Mesenchymal stem cell (in vitro differentiated cells and primary cell): ENCODE measurements at regions not wholly inside any gene's neighbourhood (a gene's known extent, or its start where the extent isn't known, plus 50 kb on each side); places are given as distances from the start of the nearest gene placed in this dataset.

Source experiments
- DNase-seq: peaks from one replicate; pipeline ENCODE4 v3.0.0-alpha.2; 2013
- H2AFZ ChIP-seq: one replicate; pipeline ENCODE4 v1.6.1; 2013; ENCODE audit warnings: low read depth, mild to moderate bottlenecking, control low read depth, inconsistent platforms, low read length, moderate library complexity
- H2AK5ac ChIP-seq: 2 replicates; pipeline ENCODE4 v1.6.1; 2013; ENCODE audit warnings: low read length, moderate library complexity, mild to moderate bottlenecking, inconsistent platforms; ENCODE audit not compliant: severe bottlenecking
- H2BK120ac ChIP-seq: one replicate; pipeline ENCODE4 v1.6.1; 2013; ENCODE audit warnings: low read depth, mild to moderate bottlenecking, inconsistent platforms, low read length, moderate library complexity
- H2BK12ac ChIP-seq, 2 experiments: one replicate each; pipeline ENCODE4 v1.6.1; 2013; ENCODE audit warnings: inconsistent platforms in 2 of 2, low read length in 2 of 2, mild to moderate bottlenecking in 2 of 2, moderate library complexity in 2 of 2, control low read depth in 1 of 2
- H2BK15ac ChIP-seq: one replicate; pipeline ENCODE4 v1.6.1; 2013; ENCODE audit warnings: mild to moderate bottlenecking, low read depth, inconsistent platforms; ENCODE audit not compliant: poor library complexity, severe bottlenecking
- H2BK5ac ChIP-seq: 2 replicates; pipeline ENCODE4 v1.6.1; 2013; ENCODE audit warnings: low read depth, mild to moderate bottlenecking, low read length, control low read depth, inconsistent platforms; ENCODE audit not compliant: poor library complexity, severe bottlenecking
- H3K14ac ChIP-seq, 2 experiments: one replicate each; pipeline ENCODE4 v1.6.1; 2013; ENCODE audit warnings: inconsistent platforms in 2 of 2, low read length in 2 of 2, control low read depth in 1 of 2, mild to moderate bottlenecking in 1 of 2, moderate library complexity in 1 of 2
- H3K18ac ChIP-seq, 2 experiments: one replicate each; pipeline ENCODE4 v1.6.1; 2013; ENCODE audit warnings: inconsistent platforms in 2 of 2, low read length in 2 of 2, control low read depth in 1 of 2, low read depth in 1 of 2, mild to moderate bottlenecking in 1 of 2
- H3K23ac ChIP-seq, 2 experiments: one replicate each; pipeline ENCODE4 v1.6.1; 2013; ENCODE audit warnings: inconsistent platforms in 2 of 2, low read length in 2 of 2, mild to moderate bottlenecking in 2 of 2, moderate library complexity in 2 of 2, control low read depth in 1 of 2
- H3K27ac ChIP-seq: 2 replicates; pipeline ENCODE4 v1.5.1; 2013; ENCODE audit warnings: mild to moderate bottlenecking, moderate library complexity, low read length, control low read depth, inconsistent platforms; ENCODE audit not compliant: poor library complexity, severe bottlenecking
- H3K27me3 ChIP-seq, 2 experiments: 2 replicates each; pipeline versions ENCODE4 v1.6.1 to v1.7.0; 2013; ENCODE audit warnings: low read length in 2 of 2, mild to moderate bottlenecking in 2 of 2, moderate library complexity in 2 of 2, control low read depth in 1 of 2, inconsistent platforms in 1 of 2; ENCODE audit not compliant: control insufficient read depth in 1 of 2, insufficient read depth in 1 of 2
- H3K36me3 ChIP-seq, 2 experiments: 2 replicates each; pipeline versions ENCODE4 v1.6.1 to v1.7.0; 2013; ENCODE audit warnings: low read length in 2 of 2, control low read depth in 1 of 2, inconsistent platforms in 1 of 2, low read depth in 1 of 2, mild to moderate bottlenecking in 1 of 2; ENCODE audit not compliant: insufficient read depth in 2 of 2, control insufficient read depth in 1 of 2
- H3K4ac ChIP-seq, 2 experiments: one replicate each; pipeline ENCODE4 v1.6.1; 2013; ENCODE audit warnings: inconsistent platforms in 2 of 2, low read length in 2 of 2, mild to moderate bottlenecking in 2 of 2, moderate library complexity in 2 of 2, control low read depth in 1 of 2, low read depth in 1 of 2
- H3K4me1 ChIP-seq: 2 replicates; pipeline ENCODE4 v1.6.1; 2013; ENCODE audit warnings: low read depth, low read length, control low read depth; ENCODE audit not compliant: control insufficient read depth, insufficient read depth
- H3K4me2 ChIP-seq: 2 replicates; pipeline ENCODE4 v1.6.1; 2013; ENCODE audit warnings: low read length, mild to moderate bottlenecking, inconsistent platforms; ENCODE audit not compliant: poor library complexity, severe bottlenecking
- H3K4me3 ChIP-seq, 2 experiments: 2 replicates each; pipeline versions ENCODE4 v1.5.1 to v1.7.0; 2013; ENCODE audit warnings: low read length in 2 of 2, mild to moderate bottlenecking in 2 of 2, control low read depth in 1 of 2, low read depth in 1 of 2; ENCODE audit not compliant: insufficient read depth in 1 of 2
- H3K79me1 ChIP-seq: replicated peaks from 2 replicates; pipeline ENCODE4 v1.6.1; 2013; ENCODE audit warnings: mild to moderate bottlenecking, control low read depth, low read length, inconsistent platforms; ENCODE audit not compliant: poor library complexity, severe bottlenecking
- H3K9ac ChIP-seq: 2 replicates; pipeline ENCODE4 v1.7.0; 2013; ENCODE audit warnings: mild to moderate bottlenecking, low read length, moderate library complexity
- H3K9me3 ChIP-seq: 2 replicates; pipeline ENCODE4 v1.7.0; 2013; ENCODE audit warnings: mild to moderate bottlenecking, low read length; ENCODE audit not compliant: control insufficient read depth
- H4K8ac ChIP-seq: one replicate; pipeline ENCODE4 v1.6.1; 2013; ENCODE audit warnings: inconsistent platforms, mild to moderate bottlenecking, low read length, moderate library complexity
- H4K91ac ChIP-seq: one replicate; pipeline ENCODE4 v1.6.1; 2013; ENCODE audit warnings: mild to moderate bottlenecking, low read length, inconsistent platforms
- WGBS: methylation state at CpG from one replicate; pipeline ENCODE4 v1.1.7; 2013; ENCODE audit warnings: mixed read lengths; 5-methylcytosine and 5-hydroxymethylcytosine counted together

DNA sequence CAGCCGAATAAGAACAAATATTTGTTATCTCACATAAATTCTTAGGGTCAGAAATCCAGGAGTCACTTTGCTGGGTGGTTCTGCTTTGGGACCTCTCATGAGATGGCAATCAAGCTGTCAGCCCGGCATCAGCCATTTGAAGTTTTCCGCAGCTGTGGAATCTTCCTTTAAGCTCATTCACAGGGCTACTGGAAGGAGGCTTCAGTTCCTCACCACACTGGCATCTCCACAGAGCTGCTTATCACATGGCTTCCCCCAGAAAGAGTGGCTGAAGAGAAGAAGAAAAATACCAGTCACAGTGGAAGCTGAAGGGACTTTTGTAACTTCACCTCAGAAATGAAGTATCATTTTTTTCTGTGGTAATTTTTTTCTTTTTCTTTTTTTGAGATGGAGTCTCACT lies 267.7 kb downstream of the CHL1 start:
- Histone ChIP-seq H3K4me1 (no peaks in the 10 kb centered on the region), H3K79me1 (no peaks in the 10 kb centered on the region), H3K27ac (no peak overlapping the region), H3K4ac (no peak overlapping the region), H4K91ac (no peak overlapping the region), H3K4me2 (no peak overlapping the region), H4K8ac (no peak overlapping the region), H2AFZ (no peak overlapping the region), H3K18ac (no peak overlapping the region), H3K23ac (no peak overlapping the region), H2BK12ac (no peak overlapping the region), H2AK5ac (no peak overlapping the region), H3K9ac (no peak overlapping the region), H2BK5ac (no peak overlapping the region), H2BK15ac (no peak overlapping the region), H3K36me3 (no peaks in the 10 kb centered on the region), H3K4me3 (no peak overlapping the region), H3K27me3 (no peaks in the 10 kb centered on the region), H3K14ac (no peak overlapping the region), H3K9me3 (no peaks in the 10 kb centered on the region), H2BK120ac (no peak overlapping the region)
- no peak for DNase-seq
- WGBS: 66% methylated on average over 3 of the region's 3 CpGs

DNA sequence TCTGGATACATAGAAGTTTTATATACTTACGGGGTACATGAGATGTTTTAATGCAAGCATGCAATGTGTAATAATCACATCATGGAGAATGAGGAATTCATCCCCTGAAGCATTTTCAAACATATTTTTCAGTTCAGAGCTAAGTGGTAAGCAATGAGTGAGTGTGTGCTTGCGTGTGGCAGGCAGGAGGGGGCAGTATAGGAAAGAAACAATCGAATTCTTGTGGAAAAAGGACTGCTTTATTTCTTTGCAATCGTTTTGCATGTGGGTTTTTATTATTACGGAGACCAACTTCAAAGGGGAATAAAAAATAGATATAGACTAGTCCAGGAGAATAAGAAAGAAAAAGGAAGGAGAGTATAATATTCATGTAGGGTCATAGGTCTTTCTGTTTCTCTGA lies 271.6 kb downstream of the CHL1 start:
- no peak overlapping the region for H3K4me2 ChIP-seq
- no peak overlapping the region for H2BK12ac ChIP-seq
- H3K18ac ChIP-seq: no peak overlapping the region
- H3K4ac ChIP-seq: no peak overlapping the region
- no peaks in the 10 kb centered on the region for H3K4me1 ChIP-seq
- no peak overlapping the region for H2BK5ac ChIP-seq
- H4K91ac ChIP-seq: no peak overlapping the region
- DNase-seq: no peak
- H4K8ac ChIP-seq: no peak overlapping the region
- no peaks in the 10 kb centered on the region for H3K27me3 ChIP-seq
- no peak overlapping the region for H3K14ac ChIP-seq
- no peaks in the 10 kb centered on the region for H3K9me3 ChIP-seq
- no peaks in the 10 kb centered on the region for H3K36me3 ChIP-seq
- WGBS: 24% methylated on average over 5 of the region's 5 CpGs
- H3K9ac ChIP-seq: no peak overlapping the region
- H2AK5ac ChIP-seq: no peak overlapping the region
- no peak overlapping the region for H2BK15ac ChIP-seq
- H2BK120ac ChIP-seq: no peak overlapping the region
- no peak overlapping the region for H3K27ac ChIP-seq
- H3K4me3 ChIP-seq: no peak overlapping the region
- H3K79me1 ChIP-seq: no peaks in the 10 kb centered on the region
- H3K23ac ChIP-seq: no peak overlapping the region
- no peak overlapping the region for H2AFZ ChIP-seq

DNA sequence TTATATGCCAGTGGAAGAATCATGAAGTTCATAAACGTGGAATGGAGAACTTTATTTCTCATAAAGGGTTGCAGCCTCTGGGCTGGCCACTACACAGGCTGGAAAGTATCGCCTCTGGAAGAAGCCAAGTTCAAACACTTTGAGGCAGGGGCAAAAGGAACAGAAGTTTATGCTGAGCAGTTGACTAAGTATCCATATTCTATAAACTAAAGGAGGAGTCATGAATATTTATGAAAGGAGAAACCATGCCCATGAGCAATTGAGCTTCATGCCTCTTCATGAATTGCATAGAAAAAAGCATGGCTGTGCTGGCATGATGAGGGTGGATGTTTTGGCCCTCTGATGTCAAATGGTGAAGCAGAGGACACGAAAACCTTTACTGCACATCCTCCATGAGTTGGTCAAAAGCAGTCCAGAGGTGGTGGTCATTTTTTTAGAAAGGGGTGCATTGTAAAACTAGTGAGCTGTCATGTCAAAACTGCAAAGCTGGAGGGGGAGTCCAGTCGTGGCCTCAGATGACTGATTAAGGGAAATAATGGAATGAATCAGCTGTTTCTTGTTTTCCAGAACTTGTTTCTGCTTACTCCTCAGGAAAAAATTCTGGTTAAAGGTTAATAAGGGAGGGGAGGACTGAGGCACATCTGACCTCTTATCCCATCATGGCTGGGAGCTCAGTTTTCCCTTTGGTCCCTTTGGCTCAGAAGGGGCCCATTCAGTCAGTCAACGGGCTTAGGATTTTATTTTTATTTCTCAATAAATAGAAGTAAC lies 276.7 kb downstream of the CHL1 start:
- Histone ChIP-seq H3K27me3 (no peaks in the 10 kb centered on the region), H2AFZ (no peak overlapping the region), H2AK5ac (no peak overlapping the region), H3K14ac (no peak overlapping the region), H3K9ac (no peak overlapping the region), H4K8ac (no peak overlapping the region), H2BK120ac (no peak overlapping the region), H3K27ac (no peak overlapping the region), H3K4me3 (no peak overlapping the region), H3K4me2 (no peak overlapping the region), H2BK15ac (no peak overlapping the region), H3K4ac (no peak overlapping the region), H2BK5ac (no peak overlapping the region), H3K36me3 (no peaks in the 10 kb centered on the region), H2BK12ac (no peak overlapping the region), H3K9me3 (peaks cover 5% of the 10 kb centered on the region), H3K4me1 (no peaks in the 10 kb centered on the region), H3K79me1 (no peaks in the 10 kb centered on the region), H4K91ac (no peak overlapping the region), H3K23ac (no peak overlapping the region), H3K18ac (no peak overlapping the region)
- DNase-seq: no peak
- WGBS: 41% methylated on average over 4 of the region's 5 CpGs

DNA sequence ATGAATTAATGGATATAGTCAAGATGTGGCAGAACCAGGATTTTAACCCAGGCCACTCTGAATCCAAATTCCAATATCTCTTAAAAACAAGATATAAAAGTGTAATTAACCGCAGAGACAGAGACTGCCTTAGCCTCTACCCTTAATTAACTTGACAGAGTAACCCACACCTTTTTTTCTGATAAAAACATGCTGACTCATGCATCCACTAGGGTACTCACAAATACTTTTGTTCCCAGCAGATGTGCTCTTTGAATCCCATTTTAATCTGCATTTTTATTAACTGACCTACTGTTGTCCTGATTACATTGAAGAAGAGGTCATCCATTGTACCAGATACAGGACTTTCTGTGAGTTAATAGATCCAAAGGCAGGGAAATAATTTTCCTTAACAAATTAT lies 278.3 kb downstream of the CHL1 start:
- Histone ChIP-seq H2AFZ (no peak overlapping the region), H3K9ac (no peak overlapping the region), H3K79me1 (no peaks in the 10 kb centered on the region), H3K23ac (no peak overlapping the region), H2AK5ac (no peak overlapping the region), H3K9me3 (peaks cover 5% of the 10 kb centered on the region), H2BK12ac (no peak overlapping the region), H3K4me3 (no peak overlapping the region), H3K18ac (no peak overlapping the region), H2BK15ac (no peak overlapping the region), H3K4me1 (no peaks in the 10 kb centered on the region), H4K91ac (no peak overlapping the region), H3K36me3 (no peaks in the 10 kb centered on the region), H3K27me3 (no peaks in the 10 kb centered on the region), H3K4me2 (no peak overlapping the region), H2BK120ac (no peak overlapping the region), H3K14ac (no peak overlapping the region), H4K8ac (no peak overlapping the region), H3K27ac (no peak overlapping the region), H2BK5ac (no peak overlapping the region), H3K4ac (no peak overlapping the region)
- 85% methylated on average over 1 of the region's 1 CpG for WGBS
- no peak for DNase-seq
